ENCODE measurements at regions not wholly inside any gene's neighbourhood (a gene's known extent, or its start where the extent isn't known, plus 50 kb on each side); places are given as distances from the start of the nearest gene placed in this dataset.

- TF ChIP-seq ESRRA (IDR thresholded peaks at IDR 0.05; ENCODE audit: low read length) (no peak), POLR2AphosphoS5 (IDR thresholded peaks at IDR 0.05; ENCODE audit: low read length) (no peak), CEBPB (IDR thresholded peaks at IDR 0.05; ENCODE audit: borderline replicate concordance in 1 of 2, low read depth in 2 of 2, low read length in 2 of 2) (no peak), USF2 (IDR thresholded peaks at IDR 0.05; ENCODE audit: borderline replicate concordance, low read depth, low read length) (no peak), POLR2A (IDR thresholded peaks at IDR 0.05; ENCODE audit: low read depth, low read length) (no peak), ZNF274 (IDR thresholded peaks at IDR 0.05; ENCODE audit: insufficient read depth, insufficient read length) (no peak), CTCF (IDR thresholded peaks at IDR 0.05 in 2 of 3, conservative IDR thresholded peaks at IDR 0.05 in 1 of 3; ENCODE audit: control insufficient read depth in 2 of 3, extremely low read depth in 1 of 3, insufficient read depth in 1 of 3, low read depth in 3 of 3, low read length in 3 of 3) (no peak), MXI1 (IDR thresholded peaks at IDR 0.05; ENCODE audit: low read depth, low read length) (no peak)
Measured at GRCh38 chr7:41796331-41796730, 93.4 kb upstream of the INHBA start.
